HG03095 (cell line): ENCODE measurements at regions not wholly inside any gene's neighbourhood (a gene's known extent, or its start where the extent isn't known, plus 50 kb on each side); places are given as distances from the start of the nearest gene placed in this dataset.
"Not testable (repeated sequence)": the region's sequence is repeated elsewhere in the genome, so short reads cannot be mapped to it uniquely, and the experiment has no call there.

Experiments used
- ATAC-seq: cut with Tn5 transposase; IDR thresholded peaks from one replicate; pipeline ENCODE4 v1.9.1; 2021; ENCODE audit warnings: moderate library complexity; ENCODE audit not compliant: unreplicated experiment

DNA sequence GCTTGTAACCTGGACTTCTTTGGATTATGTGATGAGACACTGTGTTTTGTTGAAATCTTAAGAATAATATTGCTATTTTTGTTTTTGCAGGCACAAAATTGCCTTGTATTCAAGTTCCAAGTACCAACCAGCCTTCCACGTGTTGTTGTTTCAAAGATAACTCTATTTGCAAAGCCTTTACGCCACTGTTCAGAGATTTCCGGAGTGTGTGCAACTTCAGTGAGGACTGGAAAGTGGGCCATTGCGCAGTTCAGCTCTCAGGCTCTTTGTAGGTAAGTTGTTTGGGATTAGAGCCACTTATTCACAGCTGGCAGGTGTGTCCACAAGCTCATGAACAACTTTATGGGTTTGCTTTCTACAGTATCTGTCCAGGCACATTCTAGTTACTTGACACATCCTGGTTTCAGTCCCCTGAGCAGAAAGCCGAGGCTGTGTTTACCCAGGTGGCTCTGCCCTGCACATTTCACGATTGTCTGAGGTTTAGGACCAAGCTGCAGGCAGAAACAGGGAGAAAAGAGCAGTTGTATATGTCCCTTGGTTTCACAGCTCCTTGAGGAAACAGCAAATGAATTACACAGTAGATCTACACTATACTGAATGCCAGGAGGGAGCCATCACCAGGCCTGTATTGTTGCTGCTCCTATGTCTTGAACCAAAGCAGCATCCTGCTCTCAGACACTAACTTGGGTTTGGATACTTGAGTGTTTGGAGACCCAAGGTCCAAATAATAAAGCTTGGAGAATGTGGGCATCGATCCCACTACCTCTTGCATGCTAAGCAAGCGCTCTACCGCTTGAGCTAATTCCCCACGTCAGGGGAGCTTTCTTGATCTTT is 136.1 kb upstream of the ZNF322 start:
- ATAC-seq, result not testable (repeated sequence)

DNA sequence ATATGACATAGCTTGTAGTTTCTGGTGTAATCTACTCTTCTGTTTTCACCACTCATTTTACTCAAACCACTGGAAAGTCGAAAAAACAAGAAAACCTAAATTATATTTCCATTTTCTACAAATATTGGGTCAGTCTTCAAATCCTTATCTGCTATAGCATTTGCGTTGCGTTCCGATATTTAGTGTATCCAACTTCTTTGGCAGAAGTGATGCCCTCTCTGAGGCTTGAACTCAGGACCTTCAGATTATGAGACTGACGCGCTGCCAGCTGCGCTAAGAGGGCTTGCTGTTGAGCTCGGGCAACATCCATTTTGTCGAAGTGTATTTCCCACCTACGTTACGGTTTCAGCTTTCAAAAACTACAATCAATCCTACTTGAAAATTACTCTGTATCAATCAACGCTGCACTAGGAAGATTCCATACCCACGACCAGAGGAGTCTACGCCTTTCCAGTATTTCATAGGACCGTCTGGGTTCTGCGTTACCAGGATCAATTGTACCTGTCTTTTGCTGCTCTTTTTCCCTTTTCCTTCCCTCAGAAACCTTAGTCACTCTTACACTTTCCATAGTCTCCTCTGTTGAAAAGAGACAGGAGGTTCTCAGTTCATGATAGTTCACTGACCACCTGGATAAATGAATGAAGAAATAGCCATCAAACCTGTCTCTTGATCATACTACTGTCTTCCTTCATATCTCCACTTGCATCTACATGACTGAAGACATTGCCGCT is 140.5 kb upstream of the ZNF322 start:
- not testable (repeated sequence) for ATAC-seq

DNA sequence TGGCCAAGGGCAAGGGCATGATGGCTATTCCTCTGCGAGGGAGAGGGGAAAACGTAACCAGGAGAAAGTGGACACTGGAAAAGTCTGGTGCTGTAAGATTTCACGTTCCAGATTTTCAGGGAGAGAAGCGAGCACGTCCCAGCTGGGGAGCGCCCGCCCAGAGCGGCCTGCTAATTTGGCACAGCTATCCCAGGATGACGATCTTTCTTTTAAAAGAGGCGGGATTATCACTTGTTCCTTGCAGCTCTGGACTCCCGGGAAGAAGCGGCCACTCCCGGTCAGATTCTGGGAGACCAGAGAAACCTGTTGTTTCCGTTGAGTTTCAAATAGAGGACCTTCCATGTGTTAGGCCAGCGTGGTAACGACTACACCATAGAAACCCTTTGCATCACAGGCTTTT is 144.2 kb upstream of the ZNF322 start:
- not testable (repeated sequence) for ATAC-seq

DNA sequence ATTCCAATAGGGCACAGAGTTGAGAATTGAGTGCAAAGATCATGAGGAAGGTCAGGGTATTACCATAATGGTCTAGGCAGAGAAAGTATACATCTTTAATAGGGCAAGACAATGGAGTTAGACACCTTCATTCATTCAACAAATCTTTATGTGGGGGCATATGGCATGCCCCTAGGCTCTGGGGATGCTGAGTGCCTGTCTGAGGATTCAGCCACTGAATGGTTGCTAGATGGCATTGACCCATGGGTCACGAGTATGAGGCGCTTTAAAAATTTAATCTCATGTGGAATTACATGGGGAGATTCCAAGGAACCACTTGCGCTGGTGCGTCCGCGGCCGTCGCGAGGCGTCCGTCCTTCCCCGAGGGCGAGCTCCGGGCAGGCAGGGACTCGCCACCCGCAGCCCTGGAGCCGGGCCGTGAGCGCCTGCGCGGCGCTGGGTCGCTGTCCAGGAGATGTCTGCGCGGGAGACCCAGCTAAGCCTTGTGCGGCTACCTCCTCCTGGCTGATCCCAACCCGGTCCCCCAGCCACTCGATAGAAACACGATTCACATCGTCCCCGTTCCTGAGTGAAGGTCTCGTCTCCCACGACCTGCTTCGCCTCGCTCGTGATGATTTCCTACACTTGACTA is 152.1 kb upstream of the ZNF322 start:
- ATAC-seq, result not testable (repeated sequence)

DNA sequence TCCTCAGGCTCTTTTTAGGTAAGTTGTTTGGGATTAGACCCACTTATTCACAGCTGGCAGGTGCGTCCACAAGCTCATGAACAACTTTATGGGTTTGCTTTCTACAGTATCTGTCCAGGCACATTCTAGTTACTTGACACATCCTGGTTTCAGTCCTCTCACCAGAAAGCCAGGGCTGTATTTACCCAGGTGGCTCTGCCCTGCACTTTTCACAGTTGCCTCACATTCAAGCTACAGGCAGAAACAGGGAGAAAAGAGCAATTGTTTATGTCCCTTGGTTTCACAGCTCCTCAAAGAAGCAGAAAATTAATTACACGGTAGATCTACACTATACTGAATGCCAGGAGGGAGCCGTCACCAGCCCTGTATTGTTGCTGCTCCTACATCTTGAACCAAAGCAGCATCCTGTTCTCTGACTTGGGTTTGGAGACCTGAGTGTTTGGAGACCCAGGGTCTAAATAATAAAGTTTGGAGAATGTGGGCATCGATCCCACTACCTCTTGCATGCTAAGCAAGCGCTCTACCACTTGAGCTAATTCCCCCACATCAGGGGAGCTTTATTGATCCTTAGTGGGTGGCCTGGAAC is 159.2 kb upstream of the ZNF322 start:
- not testable (repeated sequence) for ATAC-seq

DNA sequence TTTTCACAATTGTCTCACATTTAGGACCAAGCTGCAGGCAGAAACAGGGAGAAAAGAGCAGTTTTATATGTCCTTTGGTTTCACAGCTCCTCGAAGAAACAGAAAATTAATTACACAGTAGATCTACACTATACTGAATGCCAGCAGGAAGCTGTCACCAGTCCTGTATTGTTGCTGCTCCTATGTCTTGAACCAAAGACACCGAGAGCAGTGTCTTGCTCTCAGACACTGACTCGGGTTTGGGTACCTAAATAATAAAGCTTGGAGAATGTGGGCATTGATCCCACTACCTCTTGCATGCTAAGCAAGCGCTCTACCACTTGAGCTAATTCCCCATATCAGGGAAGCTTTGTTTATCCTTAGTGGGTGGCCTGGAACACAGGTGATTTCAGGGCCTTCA is 168.4 kb upstream of the ZNF322 start:
- not testable (repeated sequence) for ATAC-seq

DNA sequence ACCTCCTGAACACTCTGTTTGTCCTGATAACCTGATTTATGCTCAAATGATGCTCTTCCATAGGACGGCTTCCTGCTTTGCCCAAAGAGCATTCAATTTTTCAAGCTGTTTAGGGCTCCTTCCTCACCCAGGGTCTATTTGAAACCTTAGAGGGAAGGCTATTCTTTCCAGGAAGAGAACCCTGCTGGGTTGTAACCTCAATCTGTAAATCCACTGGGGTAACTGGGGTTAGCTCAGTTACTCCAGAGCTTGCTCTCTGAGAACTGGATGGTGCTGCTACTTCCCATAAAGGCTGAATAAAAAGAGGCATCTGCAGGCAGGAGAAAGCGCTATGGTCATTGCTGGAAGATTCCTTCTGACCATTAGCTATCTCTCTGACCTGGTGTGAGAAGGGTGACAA is 169.9 kb upstream of the ZNF322 start:
- ATAC-seq, result not testable (repeated sequence)

DNA sequence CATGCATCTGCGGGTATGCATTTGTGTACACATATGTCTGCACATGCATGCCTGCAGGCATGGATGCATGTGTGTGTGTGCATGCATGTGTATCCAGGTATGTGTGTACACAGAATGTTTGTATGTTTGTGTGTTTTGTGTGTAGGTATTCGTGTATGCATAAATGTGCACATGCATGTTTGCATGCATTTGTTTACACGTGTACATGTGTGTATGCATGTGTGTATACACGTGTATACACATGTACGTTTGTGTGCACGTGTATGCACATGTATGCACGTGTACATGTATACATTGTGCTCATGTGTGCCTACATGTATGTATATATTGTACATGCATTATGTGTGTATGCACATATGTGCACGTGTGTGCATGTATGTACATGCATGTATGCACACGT is 171.4 kb upstream of the ZNF322 start:
- not testable (repeated sequence) for ATAC-seq

DNA sequence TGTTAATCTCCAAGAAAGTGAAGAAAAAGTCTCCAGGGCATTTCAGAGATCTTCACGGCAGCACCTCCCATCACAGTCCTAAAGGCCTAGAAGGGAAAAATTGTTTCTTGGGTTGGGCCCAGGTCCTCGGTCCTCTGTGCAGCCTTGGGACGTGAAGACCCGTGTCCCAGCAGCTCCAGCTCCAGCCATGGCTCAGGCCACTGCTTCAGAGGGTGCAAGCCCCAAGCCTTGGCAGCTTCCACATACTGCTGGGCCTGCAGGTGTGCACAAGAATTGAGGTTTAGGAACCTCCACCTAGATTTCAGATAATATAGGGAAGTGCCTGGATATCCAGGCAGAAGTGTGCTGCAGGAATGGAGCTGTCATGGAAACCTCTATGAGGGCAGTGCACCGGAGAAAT is 176.2 kb upstream of the ZNF322 start:
- ATAC-seq, result not testable (repeated sequence)

DNA sequence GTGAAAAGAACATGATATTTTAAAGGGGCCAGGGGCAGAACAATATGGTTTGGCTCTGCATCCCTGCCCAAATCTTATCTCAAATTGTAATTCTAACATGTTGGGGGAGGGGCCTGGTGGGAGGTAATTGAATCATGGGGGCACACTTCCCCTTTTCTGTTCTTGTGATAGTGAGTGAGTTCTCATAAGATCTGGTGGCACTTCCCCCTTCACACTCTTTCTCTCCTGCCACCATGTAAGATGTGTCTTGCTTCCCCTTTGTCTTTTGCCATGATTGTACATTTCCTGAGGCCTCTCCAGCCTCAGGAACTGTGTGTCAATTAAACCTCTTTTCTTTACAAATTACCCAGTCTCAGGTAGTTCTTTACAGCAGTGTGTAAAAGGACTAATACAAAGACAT is 177.1 kb upstream of the ZNF322 start:
- ATAC-seq, result not testable (repeated sequence)

DNA sequence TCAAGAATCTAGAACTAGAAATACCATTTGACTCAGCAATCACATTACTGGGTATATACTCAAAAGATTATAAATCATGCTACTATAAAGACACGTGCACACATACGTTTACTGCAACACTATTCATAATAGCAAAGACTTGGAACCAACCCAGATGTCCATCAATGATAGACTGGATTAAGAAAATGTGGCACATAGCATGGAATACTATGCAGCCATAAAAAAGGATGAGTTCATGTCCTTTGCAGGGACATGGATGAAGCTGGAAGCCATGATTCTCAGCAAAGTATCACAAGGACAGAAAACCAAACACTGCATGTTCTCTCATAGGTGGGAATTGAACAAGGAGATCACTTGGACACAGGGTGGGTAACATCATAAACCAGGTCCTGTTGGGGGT is 185.3 kb upstream of the ZNF322 start:
- ATAC-seq, result not testable (repeated sequence)

DNA sequence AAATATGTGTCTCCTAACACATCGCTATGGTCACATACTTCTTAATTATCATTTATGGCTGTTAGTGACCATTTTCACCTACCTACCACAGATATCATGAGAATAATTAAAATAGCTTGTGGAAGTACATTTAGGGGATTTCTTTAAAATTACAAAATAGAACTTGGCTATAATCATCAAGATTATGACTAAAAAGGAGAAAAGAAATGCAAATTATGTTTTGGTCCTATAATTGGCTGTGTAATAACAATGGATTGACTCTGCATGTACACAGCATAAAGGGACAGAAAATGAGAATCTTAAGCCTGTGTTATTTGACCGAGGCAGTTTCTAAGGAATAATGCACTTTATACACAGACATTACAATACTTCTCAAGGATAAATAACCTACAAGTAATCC is 197.7 kb upstream of the ZNF322 start:
- ATAC-seq, result not testable (repeated sequence)

DNA sequence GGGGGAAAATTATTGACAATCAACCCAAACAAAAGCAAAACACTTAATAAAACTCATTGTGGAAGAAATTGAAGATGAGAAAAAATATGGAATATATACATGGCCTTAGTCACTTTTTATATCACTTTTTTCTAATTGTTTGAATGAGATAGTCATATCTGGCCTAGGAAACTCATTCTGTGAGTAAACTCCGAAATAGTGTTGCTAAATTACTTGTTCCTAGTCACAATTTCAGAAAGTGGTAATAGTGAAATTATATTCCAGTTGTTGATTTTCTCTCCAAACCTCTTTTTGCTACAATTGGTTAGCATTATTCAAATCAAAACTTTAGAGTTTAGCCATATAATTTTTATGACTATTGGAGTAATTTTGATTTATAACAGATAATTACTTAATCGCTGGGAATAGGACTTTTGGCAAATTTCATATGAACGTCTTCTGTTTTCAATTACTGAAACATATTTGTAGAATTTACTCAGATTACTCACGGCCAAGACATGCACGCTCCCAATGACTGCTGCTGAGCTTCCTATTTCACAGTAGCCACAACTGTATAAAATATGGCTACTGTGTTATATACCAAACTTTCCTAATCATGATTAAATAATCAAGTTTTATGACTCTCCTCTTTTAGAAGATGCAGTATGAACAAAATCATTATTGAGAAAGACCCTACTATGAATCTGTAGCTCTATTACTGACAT is 199.7 kb upstream of the ZNF322 start:
- ATAC-seq, result not testable (repeated sequence)

DNA sequence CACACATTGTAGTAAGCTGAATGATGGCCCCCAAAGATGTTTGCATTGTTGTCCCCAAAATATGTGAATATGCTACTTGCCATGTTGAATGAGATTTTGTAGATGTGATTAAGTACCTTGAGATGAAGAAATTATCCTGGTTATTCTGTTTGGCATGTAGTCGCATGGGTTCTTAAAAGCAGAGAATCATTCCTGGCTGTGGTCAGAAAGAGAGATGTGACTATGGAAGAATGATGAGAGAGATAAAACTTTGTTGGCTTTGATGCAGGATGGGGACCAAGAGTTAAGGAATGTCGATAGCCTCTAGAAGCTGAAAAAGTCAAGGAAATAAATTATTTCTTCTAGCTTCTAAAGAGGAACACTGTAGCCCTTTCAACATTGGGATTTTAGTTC is 200.2 kb upstream of the ZNF322 start:
- ATAC-seq, result not testable (repeated sequence)

DNA sequence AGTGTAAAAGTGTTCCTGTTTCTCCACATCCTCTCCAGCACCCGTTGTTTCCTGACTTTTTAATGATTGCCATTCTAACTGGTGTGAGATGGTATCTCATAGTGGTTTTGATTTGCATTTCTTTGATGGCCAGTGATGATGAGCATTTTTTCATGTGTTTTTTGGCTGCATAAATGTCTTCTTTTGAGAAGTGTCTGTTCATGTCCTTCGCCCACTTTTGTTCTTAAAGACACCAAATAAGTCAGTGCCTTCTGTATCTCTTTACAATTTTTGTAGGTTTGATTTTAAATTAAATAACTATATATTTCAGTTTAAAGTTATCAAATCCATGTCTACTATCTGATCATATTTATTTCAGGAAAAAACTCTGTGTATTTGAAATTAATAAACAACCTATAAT is 202.4 kb upstream of the ZNF322 start:
- ATAC-seq, result not testable (repeated sequence)

DNA sequence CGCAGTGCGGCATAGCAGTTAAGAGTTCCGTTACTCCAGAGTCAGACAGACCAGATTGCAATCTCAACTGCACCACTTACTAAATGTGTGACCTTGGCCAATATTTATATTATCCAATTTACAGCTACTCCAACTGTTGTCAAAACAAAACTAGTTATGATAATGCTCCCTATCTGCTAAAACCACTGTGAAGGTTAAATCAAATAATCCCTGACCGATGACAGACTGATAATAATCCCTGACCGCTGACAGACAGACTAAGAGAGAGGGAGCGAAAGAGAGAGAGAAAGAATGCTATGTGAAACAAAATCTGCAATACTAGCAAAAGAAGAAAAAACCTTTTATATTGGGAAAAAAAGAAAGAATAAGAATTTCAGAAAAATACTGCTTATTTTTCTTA is 204.1 kb upstream of the ZNF322 start:
- not testable (repeated sequence) for ATAC-seq

DNA sequence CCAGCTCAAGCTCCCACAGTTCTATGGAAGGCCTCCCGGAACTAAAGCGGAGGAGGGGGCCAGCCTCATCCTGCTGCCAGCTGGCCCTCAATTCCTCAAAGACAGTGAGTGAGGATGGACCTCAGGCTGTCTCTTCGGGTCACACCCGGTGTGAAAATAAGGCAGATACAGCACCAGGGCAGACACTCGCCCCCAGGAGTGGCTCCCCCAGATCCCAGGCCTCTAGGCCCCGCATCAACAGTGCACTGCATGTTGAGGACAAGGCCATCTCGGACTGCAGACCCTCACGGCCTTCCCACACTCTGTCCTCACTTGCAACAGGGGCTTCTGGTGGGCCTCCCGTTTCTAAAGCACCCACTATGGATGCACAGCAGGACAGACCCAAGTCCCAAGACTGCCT is 239.2 kb upstream of the ZNF322 start:
- ATAC-seq, result not testable (repeated sequence)

DNA sequence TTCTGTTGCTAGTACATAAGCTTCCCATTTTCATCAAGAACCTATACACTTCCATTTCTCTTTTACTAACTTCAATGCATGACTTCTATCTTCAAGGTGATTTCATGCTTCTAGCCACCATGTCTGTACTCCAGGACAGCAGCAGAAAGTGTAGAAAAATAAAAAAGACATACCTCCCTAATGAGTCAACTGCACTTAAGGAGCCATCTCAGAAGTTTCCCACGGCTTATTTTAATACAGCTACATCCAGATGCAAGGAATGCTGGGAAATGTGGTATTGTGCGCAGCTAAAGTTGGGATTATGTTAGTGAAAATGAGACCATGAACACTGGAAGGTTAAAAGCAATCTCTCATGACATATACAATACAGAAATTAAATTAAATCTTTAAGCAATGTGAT is 264.7 kb upstream of the ZNF322 start:
- not testable (repeated sequence) for ATAC-seq

DNA sequence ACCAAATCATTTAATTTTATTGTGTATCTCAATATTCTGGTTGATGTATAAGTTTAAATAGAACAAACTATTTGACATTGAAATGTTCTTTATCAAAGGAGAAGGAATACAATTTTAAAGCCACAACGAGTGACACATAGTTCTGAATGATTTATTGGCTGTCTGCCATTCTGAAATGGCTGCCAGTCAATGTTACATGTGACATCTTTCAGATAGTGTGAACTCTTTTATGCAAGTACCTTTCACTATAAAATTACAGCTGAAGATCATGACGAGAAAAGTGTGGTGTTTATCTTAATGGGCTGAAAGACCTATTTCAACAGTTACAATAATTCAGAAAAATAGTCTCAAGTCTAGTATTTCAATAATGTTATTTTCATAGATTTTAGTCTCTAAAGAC is 268.6 kb upstream of the ZNF322 start:
- not testable (repeated sequence) for ATAC-seq

DNA sequence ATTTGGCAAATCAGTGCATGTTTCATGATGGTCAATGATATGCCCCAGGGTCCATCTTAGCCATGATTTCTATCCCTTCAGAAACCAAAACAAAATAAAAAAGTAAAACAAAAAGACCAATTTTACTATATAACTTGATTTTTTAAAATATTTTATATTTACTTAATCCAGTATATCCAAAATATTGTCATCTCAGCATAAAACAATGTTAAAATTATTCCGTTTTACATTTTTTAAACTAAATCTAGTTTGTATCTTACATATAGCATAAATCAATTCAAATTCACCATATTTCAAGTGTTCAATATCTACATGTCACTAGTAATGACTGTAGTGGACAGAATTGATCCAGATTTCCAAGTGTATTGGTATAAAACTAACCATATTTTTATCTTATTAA is 277.7 kb upstream of the ZNF322 start:
- not testable (repeated sequence) for ATAC-seq

DNA sequence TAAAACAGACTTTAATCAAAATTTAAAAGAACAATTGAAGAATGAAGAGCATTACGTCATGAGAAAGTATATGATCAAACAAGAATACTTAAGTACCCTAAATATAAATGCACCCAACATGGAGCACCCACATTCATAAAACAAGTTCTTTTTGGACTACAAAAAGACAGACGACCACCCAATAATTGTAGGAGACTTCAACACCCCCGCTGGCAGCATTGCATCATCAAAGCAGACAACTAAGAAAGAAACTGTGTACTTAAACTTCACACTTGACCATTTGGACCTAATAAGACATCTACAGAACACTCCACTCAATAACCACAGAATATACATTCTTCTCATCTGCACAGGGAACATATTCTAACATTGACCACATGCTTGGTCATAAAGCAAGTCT is 291.7 kb upstream of the ZNF322 start:
- not testable (repeated sequence) for ATAC-seq
